Right renal pelvis (tissue), 4 donors: ENCODE measurements at regions not wholly inside any gene's neighbourhood (a gene's known extent, or its start where the extent isn't known, plus 50 kb on each side); places are given as distances from the start of the nearest gene placed in this dataset.
"Not testable (repeated sequence)": the region's sequence is repeated elsewhere in the genome, so short reads cannot be mapped to it uniquely, and the experiment has no call there.

Experiments
- DNase-seq, 4 donors: peaks; one replicate each; pipeline ENCODE4 v3.0.0-alpha.2; 2013; ENCODE audit warnings: low read depth in 4 of 4, low spot score in 3 of 4, missing footprints in 1 of 4

DNA sequence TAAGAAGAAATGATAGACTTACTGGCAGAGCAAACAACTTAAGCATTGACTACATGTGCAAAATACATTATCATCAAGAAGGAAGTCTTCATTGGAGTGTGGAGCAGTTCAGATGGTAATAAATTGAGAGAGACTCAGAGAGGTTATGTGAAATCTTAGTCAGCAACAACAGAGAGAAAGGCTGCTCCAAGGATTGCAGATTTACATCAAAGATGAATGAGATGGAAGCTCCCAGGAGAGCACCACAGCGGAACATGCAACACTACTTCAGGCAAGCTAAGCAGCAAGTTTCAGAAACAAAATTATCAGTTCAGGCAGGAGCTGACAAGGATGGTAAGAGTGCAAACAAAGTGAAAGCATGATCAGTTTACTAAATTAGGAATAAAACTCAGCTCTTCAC, 882.3 kb downstream of the LRFN5 start:
- no peak for DNase-seq

GRCh38 chr14:42482345-42482971, 875.8 kb downstream of the LRFN5 start:
- DNase-seq: not testable (repeated sequence)

- DNase-seq: not testable (repeated sequence)
Measured at GRCh38 chr14:42481714-42482113, 875.0 kb downstream of the LRFN5 start.

- no peak for DNase-seq
Measured at GRCh38 chr14:42480255-42480654, 873.6 kb downstream of the LRFN5 start.

DNA sequence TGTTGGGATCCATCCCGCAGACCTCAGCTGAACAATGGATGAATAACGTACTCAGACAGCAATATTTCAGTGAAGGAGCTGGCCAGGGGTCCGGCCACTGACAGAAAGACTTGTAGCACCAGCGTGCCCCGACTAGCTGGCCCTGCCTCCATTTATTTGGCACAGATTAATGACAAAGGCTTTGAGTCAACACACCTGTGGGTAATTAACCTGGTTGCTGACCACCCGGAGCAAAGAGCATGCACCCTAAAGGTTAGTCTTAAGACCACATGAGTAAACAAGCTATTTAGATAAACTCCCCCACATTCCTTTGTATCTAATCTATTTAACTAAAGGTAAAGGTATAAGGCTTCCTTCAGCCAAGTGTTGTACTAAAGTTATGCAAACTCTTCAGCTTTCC, 868.6 kb downstream of the LRFN5 start:
- no peak for DNase-seq

DNA sequence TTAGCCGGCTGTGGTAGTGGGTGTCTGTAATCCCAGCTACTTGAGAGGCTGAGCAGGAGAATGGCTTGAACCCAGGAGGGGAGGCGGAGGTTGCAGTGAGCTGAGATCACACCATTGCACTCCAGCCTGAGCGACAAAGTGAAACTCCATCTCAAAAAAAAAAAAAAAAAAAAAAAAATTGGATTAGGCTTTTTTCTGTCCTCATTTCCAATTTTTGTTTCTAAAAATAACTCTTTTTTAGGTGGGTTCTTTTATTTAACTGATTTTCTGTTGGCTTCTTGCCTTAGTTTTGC, 863.7 kb downstream of the LRFN5 start:
- DNase-seq: no peak

- DNase-seq: no peak
Measured at GRCh38 chr14:42469637-42470426, 863.2 kb downstream of the LRFN5 start.

DNA sequence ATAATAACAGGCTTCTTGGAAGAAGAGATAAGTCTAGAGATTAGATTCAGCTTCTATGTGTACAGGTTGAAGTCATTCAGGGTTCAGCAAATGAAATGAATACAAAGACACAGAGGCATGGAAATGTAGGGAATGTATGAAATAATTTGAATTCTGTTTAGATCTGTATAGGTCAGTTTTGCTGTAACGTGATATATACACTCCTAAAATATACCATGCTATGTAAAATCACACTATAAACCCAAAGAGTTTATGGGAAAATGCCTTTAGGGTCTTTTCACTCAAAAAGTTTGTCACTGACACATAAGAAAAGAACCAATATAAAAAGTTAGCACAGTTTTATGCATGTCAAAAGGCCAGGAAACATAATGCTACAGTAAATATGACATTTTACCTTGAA, 854.0 kb downstream of the LRFN5 start:
- DNase-seq: no peak

GRCh38 chr14:42459171-42459685, 852.6 kb downstream of the LRFN5 start:
- DNase-seq: no peak

DNA sequence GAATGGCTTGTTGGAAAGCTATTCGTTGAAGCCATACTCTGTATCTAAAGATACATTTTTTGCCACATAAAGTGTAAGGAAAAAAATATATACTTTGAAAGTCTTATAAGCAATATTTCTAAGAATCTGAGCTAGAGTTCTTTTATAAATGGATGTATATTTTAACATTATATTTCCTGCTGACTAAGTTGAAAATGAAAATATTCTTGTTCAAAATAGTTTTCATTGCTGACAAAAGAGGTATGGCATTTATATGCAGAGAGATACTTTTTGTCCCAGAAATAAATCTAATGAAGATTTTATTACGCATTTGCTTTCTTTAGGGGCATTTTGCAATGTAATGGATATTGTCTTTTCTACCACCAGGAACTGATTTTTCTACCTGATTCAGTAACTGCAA, 834.9 kb downstream of the LRFN5 start:
- DNase-seq: no peak

GRCh38 chr14:42437809-42438208, 831.1 kb downstream of the LRFN5 start:
- DNase-seq: no peak

- DNase-seq: no peak
Measured at GRCh38 chr14:42429401-42429800, 822.7 kb downstream of the LRFN5 start.

DNA sequence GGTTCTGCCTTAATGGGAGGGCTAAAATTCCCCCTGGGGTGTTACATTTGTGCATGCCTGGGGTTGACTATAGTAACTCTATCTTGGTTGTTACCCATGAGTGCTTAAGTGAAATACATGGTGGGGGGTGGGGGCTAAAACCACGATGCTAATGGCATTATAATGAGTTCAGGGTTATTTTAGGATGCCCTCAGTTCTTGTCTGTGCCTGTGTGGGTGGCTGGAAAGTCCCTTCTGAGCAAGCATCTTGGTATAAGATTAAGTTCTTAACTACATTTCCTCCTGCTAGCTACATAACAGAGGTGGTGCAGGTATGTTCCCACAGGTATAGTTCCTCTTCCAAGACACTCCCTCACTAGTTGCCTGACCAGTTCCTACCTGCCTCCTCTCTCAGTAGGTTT, 822.3 kb downstream of the LRFN5 start:
- no peak for DNase-seq

GRCh38 chr14:42424501-42424900, 817.8 kb downstream of the LRFN5 start:
- DNase-seq: no peak

DNA sequence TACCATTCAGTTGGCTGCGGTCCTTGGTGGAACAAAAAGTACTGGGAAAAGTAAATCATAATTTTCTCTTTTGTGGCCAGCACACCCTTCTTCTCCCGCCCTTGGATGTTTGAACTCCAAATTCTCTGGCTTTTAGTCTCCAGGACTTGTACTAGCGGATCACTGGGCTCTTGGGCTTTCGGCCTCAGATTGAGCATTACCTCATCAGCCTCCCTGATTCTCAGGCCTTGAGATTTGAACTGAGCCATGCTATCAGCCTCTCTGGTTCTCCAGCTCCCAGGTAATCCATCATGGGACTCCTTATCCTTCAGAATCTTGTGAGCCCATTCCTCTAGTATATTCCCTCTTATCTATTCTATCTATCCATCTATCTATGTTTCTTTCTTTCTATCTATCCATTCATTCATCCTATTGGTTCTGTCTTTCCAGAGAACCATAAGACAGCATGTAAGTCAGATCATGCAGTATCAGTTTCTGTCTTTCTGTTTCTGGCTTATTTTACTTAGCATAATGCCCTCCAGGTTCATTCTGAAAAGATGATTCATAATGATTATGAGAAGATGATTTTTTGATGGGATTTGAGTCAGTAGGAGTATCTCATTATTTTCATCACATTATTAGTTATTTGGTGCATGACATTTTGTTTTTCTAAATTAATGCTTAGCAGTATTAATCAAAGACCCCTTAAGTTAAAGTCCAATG, 814.9 kb downstream of the LRFN5 start:
- DNase-seq: no peak

DNA sequence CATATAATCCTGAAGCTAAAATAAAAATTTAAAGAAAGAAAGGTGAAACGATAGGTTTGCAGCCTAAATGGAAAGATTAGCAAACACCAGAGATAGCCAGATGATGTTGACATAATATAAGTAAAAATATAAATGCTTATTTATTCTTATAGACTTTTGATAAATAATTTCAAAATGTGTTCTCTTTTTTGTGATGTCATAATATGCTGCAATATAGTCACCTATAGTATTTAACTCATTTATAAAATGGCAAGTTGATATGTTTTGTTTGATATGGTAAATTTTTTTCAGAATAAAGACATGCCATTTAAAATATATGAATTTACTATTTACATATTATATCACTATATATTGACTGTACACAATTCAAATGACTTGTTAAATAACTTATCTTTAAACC, 813.4 kb downstream of the LRFN5 start:
- DNase-seq: no peak

- no peak for DNase-seq
Measured at GRCh38 chr14:42407153-42407552, 800.5 kb downstream of the LRFN5 start.

DNA sequence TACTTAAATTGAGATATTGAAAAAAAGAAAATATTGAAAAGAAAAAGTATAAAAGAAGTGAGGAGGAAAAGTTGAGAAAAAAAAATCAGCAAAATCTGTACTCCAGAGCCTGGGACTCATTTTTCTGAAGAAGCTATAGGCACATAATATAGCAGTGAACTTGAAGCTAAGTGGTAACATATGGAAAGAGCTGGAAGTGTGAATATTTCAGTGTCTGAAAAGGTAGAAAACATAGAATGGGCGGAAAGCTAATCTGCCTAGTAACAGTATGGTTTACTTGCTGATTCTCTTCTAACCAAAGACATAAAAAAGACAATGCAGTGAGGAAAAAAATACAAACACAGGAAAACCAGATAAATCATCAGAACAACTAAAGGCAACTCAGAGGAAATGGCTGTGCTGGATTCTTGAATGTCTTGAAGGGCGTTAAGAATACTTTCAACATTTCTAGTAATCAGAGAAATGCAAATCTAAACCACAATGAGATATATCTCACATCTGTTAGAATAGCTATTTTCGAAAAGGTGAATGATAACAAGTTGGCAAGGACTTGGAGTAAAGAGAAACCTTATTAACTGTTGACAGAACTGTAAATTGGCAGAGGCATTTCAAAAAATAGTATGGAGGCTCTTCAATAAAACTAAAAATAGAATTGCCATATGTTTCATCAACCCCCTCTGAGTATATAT, 784.6 kb downstream of the LRFN5 start:
- DNase-seq: no peak

DNA sequence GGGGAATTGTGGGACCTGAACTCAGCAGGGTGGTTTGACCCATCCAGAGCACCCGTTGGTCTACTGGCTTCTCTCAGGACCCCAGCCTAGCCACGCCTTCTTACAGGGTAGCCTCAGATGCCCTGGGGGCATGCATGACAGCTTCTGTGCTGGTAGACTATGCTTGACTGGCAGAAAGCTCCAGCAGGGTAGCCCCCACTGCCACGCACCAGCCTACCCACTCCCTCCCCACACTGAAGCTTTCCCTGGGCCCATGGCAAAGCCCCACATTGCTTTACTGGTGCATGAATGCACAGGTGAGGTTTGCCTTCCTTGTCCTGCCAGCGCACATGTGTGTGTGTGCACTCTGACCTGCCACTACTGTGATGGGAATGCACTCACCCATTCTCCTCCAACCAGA, 772.2 kb downstream of the LRFN5 start:
- DNase-seq: no peak

GRCh38 chr14:42378274-42378673, 771.6 kb downstream of the LRFN5 start:
- no peak for DNase-seq

GRCh38 chr14:42374332-42374731, 767.7 kb downstream of the LRFN5 start:
- no peak for DNase-seq
